GM18517 (cell line): ENCODE measurements at regions not wholly inside any gene's neighbourhood (a gene's known extent, or its start where the extent isn't known, plus 50 kb on each side); places are given as distances from the start of the nearest gene placed in this dataset.

Source experiments
- ATAC-seq: cut with Tn5 transposase; IDR thresholded peaks from one replicate; pipeline ENCODE4 v1.9.1; 2021; ENCODE audit warnings: mild to moderate bottlenecking, moderate library complexity; ENCODE audit not compliant: unreplicated experiment

GRCh38 chr7:136078630-136079029, 101.5 kb upstream of the MTPN start:
- ATAC-seq: no peak

GRCh38 chr7:136076954-136077353, 99.8 kb upstream of the MTPN start:
- ATAC-seq: no peak

DNA sequence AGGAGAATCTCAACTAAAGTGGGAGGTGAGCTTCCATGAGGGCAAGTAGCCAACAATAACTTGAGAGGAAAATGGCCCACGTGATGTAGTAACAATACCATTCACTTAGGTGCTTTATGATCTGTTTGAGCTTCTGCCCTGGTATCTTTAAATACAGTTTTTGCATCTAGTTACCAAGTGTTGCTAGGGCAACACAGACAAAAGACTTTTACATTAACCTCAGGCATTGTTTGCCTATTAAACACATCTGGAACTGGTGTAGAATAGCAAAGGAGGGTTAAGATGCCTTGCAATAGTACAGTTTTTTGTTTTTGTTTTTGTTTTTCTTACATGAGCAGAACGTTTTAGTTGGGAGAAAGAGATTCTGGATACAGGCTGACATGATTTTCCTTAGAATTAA, 97.7 kb upstream of the MTPN start:
- no peak for ATAC-seq

- ATAC-seq: no peak
Measured at GRCh38 chr7:136072447-136072846, 95.3 kb upstream of the MTPN start.

- ATAC-seq: no peak
Measured at GRCh38 chr7:136070736-136071505, 93.8 kb upstream of the MTPN start.

DNA sequence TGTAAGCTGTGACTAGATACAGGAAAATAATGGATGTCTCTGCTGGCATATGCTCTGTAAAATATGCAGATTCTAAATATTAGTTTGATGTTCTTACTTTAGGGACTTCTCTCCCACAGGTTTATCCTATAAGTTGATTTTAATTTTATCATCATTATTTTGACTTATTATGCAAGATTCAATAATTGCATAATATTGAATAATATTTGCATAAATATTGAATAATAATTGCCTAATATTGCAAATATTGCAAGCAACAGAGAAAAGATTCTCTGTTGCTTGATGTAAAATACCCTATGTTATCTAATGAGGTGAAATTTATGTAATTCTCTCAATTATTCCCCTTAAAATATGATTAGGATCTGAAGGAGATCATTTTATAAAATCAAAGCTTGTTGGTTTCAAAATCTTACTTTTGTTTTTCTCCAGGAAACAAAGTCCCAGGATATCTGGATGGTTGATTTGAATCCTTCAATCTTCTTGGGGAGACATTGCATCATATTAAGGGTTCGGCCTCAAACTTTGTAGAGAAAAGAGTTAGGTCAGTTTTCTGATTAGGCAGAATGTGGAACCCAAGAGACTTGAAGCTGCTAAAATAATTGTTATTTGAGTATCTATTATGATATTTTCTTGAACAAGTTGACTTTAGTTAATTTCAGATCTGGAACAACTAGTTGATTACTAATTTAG, 92.8 kb upstream of the MTPN start:
- no peak for ATAC-seq

DNA sequence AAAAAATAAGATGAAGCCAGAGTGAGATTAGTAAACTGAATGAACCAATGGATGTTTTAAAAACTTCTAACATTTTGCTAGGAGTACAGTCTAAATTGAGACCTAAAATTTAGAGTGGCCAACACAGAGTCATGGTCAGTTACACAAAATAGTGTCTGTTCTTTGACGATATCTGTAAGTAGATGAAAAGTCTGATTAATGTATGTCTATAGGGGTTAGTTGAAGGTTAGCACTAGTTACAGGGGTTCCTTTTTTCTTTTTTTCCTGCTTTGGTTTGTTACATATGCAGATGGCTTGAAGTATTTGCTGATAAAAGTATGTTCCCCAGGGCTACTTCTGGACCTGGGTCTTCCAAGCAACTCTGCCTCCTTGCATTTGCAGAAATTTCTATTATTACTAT, 90.1 kb upstream of the MTPN start:
- ATAC-seq: no peak

DNA sequence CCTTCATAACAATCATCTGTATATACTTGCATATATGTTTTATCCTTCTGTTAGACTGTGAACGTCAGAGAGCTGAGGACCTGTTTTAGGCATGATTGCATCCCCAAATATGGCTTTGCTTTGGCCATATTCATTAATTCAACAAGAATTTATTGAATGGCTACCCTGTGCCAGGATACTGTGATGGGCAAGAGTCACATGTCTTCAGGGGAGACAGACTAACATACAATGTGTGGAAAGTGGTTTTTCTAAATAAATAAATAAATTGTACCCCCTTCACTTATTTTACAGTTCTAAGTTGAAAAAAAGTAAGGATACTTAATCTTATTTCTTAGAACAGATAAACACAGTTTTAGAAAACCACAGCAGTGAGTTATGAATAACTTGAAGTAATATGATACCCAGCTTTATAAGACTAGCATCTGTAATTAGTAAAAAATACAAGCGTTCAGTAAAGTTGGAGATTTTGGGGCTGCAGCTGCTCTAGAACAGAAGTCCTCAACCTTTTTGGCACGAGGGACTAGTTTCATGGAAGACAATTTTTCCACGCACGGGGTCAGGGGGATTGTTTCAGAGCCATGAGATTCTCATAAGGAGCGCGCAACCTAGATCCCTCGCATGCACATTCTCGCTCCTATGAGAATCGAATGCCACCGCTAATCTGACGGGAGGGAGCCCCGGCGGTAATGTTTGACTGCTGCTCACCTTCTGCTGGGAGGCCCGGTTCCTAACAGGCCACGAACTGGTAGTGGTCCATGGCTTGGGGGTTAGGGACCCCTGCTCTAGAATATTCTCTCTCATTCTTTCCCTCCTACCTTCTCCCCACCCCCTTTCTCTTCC, 89.4 kb upstream of the MTPN start:
- ATAC-seq: no peak

DNA sequence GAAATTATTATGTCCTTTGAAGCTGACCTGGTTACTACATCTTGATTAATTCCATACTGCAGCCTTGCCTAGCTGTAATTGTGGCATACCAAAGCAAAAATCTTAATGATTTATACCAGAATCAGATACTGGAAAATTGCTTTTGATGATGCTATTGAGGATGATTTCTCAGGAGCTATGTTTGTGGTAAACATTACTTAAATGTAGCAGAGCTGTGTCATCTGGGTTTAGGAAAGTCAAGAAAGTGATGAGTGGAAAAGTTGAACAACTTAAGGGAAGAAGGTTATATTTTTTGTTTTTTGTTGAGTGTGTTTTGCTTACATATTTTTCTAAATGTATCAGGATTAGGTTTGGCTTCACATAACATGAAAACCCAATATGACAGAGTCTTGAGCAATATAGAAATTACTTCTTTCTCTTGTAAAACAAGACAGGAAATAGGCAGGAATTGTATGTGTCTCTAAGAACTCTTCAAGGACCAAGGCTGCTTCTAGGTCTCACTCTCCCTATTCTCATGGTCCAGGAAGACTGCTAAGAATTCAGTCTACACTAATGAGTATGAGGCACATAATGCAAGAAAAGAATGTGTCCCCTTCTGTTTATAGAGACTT, 87.6 kb upstream of the MTPN start:
- no peak for ATAC-seq

GRCh38 chr7:136064081-136064480, 86.9 kb upstream of the MTPN start:
- no peak for ATAC-seq

- no peak for ATAC-seq
Measured at GRCh38 chr7:136063326-136063666, 86.1 kb upstream of the MTPN start.

GRCh38 chr7:136062625-136063325, 85.6 kb upstream of the MTPN start:
- ATAC-seq: no peak

DNA sequence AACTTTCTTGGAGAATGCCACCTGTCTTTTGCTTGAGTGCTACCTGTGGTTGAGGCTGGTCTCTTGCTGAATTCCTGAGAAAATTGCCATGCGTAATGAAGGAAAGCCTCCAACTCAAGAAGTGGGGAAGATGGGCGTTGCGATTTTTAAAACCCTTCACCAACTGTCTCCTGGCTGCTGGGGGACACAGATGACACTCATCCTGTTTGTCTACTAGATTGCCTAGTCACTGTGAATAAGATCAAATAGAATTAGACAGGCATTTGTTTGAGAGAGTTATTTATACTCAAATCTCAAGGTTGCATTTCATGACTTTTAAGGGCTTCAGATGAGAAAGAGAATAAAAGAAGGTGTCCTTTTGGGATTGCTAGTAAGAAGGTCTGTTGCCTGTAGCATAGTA, 84.3 kb upstream of the MTPN start:
- ATAC-seq: no peak

DNA sequence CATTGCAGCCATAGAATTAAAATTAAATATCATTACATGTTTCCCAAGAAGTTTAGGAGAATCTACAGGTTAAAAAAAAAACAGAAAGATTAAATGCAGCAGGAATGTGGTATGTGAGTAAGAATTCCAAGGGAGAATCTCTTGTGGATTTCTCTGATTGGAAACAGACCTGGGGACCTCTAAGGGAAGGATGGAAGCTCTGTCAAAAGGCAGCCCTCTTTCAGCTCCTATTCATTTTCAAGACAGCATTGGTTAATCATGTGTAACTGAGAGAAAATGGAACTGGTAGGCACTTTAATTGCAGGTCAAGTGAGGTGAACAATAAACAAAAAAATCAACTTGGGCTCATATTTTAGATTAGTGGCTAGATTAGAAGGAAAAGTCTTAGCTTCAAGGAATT, 81.4 kb upstream of the MTPN start:
- ATAC-seq: no peak

GRCh38 chr7:136057509-136057908, 80.3 kb upstream of the MTPN start:
- ATAC-seq: no peak

DNA sequence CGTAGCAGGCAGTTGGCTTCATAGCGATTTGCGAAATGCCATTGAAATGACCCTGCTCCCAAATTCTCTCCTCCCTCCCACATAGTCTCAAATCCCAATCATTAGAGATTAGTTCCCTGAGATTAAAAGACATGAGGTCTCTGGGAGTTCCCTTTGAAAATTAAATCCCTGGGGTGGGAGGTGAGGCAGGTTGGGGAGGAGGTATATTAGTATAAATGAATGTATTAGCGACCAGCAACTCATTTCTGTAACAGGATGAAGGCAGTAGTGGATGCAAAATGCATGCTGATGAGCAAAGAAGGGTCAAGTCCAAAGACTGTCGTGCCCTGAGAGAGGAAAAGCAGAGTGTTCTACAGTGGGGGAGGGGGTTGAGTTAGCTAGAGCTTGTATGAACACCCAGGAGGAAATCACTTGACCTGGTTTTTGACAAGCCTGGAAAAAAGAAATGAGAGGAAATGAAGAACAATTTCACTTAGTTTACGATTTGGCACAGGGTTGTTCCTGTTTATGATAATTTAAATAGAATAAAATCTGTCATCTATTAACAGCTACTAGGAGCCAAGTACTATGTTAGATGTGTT, 79.6 kb upstream of the MTPN start:
- no peak for ATAC-seq

GRCh38 chr7:136055266-136055665, 78.1 kb upstream of the MTPN start:
- ATAC-seq: no peak

DNA sequence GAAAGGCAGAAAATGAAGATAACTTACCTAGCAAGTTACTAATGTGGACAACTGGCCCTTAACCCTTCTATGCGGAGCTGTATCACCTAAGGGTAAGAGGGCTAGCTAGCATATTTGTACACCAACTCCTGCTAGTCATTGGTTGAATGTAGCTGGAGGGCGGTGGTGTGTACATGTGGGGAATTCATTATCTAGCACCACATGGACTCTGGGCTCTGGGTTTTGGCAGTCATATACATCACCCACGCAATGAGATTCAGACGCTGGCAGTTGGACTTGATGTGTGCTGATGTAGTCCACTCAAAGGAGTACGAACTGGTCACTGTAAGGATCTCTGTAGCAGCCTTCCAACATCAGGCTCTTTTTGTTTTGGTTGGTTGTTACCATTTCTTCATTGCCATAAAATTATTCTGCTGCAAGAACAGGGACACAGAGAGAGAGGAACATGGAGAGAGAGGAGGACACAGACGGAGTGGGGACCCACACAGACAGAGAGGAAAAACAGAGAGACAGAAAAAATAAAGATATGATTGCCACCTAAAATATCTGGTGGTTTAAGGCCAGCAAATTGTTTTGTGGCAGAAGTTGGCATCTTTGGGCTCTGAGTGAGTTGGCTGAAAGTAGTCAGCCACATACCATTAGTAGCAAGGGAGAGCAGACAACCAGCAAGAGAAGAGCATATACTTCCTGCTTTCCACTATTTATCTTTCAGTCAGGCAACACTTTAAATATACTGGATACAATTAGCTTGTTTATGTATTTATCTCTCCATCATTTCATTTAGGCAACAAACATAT, 76.7 kb upstream of the MTPN start:
- ATAC-seq: no peak

DNA sequence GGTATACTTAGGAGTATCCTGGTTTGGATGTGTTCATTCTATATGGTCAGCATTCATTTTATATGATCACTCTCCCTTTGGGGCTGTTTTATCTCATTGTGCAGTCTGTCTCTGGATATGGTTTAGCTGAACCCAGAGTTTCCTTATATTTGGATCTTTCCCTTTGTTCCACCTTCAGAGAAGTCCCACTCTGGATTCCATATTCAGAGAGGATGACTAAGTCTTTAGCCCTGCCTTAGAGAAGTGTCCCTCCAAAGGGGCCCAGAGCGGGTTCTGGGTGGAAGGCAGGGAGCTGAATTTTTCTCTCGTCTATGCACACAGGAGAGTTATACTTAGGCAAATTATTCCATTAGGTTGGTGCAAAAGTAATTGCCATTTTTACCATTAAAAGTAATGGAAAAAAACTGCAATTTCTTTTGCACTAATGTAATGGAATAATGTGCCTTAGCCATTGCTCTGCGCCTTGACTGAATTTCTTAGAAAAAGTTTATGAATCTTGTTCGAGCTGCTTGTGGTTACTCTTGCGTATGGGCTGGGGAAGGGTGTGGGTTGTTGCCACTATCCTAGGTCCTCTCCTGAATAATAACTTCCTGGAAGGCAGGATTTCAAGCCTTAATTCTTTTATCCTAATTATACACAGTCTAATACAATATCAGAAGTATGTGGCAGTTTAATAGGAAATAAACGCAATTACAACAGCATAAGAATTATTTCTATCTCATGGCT, 74.2 kb upstream of the MTPN start:
- ATAC-seq: no peak
